ENCODE measurements at regions not wholly inside any gene's neighbourhood (a gene's known extent, or its start where the extent isn't known, plus 50 kb on each side); places are given as distances from the start of the nearest gene placed in this dataset.
A peak's percentile ranks its signal among the peaks of the same experiment; 100 is the strongest.

DNA sequence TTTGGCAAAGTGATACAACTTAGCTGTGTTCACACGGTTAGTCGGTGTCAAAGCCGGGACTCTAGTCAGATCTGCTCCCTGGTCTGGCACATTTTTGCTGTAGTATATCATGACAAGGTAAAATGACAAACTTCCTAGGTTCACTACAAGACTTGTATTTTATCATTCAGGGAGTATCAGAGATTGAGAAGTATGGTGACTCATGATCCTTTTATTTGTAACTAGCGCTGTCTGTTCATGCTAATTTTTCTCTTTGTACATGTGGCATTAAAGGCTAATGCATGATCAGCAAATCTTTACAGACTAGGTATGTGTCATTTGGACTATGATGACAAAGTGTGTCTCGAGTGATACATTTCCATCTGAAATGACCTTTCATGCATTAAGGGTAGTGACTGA lies 326.7 kb downstream of the SIPA1L2 start:
- no peak for DNase-seq

DNA sequence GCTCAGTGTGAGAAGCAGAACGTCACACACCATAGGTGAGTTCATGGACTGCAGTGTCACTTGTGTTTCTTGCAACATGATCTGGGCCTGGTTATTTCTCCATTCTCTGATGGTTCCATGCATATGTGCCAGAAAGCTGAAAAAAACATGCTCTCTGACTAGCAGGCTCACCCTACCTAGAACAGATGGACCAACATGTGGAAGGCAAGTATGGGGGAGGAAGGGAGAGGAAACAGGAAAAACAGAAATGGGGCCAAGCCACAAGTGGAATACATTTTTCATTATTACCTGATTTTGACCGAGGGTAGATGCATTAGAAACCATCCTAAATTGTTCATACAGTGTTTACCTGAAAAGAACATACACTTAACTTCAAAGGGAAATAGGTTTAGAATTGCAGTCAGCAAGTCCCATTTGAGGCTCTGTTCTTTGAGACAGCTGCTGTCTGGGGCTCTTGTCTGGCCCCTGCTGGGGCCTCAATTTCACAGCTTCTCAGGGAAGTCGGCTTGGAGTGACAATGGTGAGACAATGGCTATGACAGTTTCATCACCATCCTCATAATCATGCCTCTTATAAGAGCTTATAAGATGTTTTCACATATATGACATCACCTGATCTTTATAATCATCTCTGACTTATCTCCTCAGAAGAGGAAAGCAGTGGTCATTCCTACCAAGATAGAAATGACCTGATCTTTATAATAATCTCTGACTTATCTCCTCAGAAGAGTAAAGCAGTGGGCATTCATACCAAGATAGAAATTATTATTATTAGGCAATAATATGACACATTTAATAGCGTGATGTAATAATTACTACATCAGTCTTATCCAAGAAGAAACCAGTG lies 327.3 kb downstream of the SIPA1L2 start:
- no peak for DNase-seq

- DNase-seq = no peak
Observed at GRCh38 chr1:232301246-232301645, 328.7 kb downstream of the SIPA1L2 start.

DNA sequence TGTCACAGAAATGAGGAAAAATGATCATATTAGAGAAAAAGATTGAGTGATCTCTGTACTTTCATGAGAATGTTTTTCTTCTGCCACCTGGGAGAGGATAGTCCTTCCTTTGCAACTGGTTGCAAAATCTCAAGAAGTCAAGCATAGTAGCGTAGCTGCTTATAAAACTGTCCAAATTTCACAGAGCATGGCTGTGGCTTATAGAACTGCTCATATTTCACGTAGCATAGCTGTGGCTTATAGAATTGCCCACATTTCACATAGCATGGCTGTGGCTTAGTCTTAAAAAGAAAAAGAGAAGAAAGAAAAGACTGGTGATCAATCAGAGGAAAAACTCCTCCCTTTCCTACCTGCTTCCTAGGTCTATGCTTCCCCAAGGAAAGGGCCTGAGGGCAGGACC lies 329.5 kb downstream of the SIPA1L2 start:
- no peak for DNase-seq

DNA sequence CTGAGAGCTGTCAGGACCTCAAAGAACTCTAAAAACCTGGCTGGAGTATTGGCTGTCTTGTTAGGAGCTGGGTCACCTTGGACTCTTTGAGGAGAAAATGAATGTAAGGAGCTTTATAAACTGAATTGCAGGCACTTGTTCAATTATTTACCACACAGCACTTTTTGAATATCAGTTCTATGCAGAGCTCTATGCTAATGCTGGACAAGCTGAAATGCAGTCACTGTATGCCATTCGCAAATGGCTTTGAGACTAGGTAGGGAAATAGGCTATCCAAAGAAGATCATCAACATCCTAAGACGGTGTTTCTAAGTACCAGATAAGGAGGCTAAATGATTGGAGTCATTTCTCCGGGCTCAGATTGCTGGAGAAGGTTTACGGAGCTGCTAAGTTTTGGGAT lies 333.5 kb downstream of the SIPA1L2 start:
- no peak for DNase-seq

GRCh38 chr1:232293361-232293760 lies 336.6 kb downstream of the SIPA1L2 start:
- DNase-seq = no peak

DNA sequence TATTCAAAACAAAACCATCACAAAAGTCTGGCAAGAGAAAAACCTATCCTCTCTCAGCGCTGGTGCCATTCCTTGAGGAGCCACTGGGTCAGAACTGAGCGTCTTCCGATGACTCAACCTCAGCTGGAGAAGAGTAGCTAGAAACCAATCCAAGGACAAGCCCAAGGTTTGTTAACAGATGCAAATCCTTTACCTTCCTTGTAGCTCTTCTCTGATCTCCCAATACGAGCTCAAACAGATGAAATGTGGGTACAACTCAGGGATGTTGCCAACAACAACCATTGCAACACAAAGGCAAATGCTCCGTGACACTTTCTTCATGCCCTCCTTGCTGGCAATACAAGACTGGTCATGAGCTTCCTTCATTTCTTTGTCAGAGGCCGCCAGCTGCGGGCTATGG lies 337.1 kb downstream of the SIPA1L2 start:
- DNase-seq = peak; percentile 94

DNA sequence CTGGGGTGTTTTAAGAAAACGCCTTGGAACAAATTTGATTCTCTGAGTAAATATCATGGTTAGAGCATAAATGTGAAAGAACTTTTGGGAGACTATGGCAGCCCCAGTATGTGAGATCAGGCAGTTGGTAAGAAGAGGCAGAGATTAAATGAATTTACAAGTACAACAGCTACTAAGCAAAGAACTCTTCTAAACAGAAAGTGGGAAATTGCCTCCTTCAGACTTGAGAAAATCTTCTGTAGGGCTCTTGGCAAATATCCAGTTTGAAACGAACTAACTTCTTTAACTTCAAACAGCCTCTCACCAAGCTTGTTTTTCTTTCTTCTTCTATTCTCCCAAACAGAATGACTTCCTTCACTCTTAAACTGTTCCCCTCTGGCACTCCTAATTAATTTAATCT lies 337.7 kb downstream of the SIPA1L2 start:
- no peak for DNase-seq

GRCh38 chr1:232291681-232292080 lies 338.3 kb downstream of the SIPA1L2 start:
- DNase-seq = no peak

DNA sequence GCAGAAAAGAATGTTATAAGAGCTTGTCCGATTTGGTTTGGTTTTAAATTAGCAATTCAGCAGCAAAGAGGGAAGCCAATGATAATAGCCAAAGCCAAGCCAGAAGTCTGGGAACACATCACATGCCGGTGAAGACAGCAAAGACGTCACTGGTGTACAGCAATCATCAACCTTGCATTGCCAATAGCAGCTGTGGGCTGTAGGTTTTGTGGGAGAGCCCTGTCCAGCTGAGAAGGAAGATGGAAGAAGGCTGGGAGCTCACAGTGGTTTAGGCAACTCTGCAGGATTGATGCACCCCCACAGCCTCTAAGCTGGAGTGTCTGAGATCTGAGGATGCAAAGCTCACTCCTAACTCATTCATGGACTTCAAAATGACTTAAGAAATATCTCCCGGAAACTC lies 338.7 kb downstream of the SIPA1L2 start:
- no peak for DNase-seq

GRCh38 chr1:232290570-232290969 lies 339.4 kb downstream of the SIPA1L2 start:
- no peak for DNase-seq

DNA sequence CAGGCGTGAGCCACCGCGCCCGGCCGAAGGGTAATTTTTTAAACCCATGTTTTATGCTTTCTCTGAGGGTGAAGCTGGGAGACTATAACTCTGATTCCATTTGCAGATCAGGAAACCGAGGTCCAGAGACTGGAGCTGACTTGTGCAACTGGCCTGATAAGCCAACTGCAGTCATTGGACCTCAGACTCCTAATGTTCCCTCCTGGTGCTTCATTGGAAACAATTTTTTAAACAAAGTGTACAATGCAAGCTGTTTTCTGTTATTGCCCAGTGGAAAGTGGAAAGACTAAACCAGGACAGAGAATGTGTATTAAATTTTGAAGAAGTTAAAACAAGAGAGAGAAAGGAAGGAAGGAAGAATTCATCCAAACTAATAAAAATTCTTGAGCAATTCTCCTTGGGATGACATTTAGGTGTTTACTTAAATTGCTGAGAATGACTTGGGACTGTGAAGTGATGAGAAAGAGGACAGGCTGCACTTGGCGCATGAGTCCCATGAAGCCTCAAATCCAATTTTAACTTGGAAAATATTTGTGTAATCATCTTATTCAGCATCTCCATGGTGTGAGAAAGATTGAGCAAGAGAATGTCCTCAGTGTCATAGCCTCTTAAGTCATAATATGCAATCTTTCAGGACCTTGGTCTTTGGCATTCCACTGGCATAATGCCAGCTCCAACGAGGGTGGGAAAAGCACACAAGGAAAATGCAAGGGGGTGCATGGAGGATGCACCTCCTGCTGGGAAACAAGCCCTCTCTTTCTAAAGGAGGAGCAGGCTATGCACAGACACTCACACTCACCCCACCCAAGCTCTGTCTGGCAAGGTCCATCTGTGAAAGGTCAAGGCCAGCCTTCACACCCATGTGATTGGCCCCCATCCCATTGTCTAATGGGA lies 342.0 kb downstream of the SIPA1L2 start:
- DNase-seq = no peak

DNA sequence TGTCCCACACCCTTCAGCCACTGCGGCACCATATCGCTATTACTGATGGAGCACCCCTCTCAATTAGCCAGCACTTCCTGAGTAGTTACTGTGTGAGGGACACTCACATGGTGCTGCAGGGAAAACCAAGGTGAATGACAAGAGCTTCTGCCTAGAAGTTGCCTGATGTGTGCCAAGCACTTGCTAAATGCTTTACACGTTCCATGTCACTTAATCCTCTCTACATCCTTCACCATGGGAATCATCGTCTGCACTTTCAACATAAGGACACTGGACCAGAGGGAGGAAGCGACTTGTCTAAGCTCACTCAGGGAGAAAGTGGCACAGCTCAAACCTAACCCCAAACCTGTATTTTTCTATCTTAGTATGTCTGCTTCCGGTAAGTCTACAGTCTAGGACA lies 344.8 kb downstream of the SIPA1L2 start:
- DNase-seq = no peak

- DNase-seq = no peak
Observed at GRCh38 chr1:232283864-232284263, 346.1 kb downstream of the SIPA1L2 start.

- DNase-seq = no peak
Observed at GRCh38 chr1:232282498-232282897, 347.4 kb downstream of the SIPA1L2 start.

GRCh38 chr1:232280910-232281309 lies 349.0 kb downstream of the SIPA1L2 start:
- no peak for DNase-seq

DNA sequence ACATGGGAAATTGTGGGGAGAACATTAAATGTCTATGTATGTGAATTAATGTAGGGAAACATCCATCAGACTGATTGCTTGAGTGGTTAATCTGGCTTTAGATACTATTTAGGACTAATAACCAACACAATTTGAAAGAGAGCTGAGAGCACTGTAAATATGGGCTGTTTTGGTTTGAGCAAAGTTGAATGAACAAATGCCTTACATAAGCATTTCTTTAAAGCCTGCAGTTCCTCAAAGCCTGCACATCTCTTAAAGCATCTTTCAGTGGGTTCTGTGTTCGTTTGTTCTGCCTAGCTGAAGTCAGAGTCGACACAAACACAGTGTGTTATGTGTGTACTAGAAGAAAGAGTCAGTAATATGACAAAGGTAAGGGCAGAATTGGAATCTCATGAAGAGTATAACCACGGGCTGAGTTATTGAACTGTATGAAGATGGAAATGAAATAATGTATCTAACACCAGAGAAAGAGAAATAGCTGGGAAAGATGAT lies 350.0 kb downstream of the SIPA1L2 start:
- DNase-seq = no peak

GRCh38 chr1:232278925-232279324 lies 351.0 kb downstream of the SIPA1L2 start:
- DNase-seq = no peak

GRCh38 chr1:232276651-232277050 lies 353.3 kb downstream of the SIPA1L2 start:
- no peak for DNase-seq

GRCh38 chr1:232274999-232275710 lies 354.8 kb downstream of the SIPA1L2 start:
- no peak for DNase-seq

DNA sequence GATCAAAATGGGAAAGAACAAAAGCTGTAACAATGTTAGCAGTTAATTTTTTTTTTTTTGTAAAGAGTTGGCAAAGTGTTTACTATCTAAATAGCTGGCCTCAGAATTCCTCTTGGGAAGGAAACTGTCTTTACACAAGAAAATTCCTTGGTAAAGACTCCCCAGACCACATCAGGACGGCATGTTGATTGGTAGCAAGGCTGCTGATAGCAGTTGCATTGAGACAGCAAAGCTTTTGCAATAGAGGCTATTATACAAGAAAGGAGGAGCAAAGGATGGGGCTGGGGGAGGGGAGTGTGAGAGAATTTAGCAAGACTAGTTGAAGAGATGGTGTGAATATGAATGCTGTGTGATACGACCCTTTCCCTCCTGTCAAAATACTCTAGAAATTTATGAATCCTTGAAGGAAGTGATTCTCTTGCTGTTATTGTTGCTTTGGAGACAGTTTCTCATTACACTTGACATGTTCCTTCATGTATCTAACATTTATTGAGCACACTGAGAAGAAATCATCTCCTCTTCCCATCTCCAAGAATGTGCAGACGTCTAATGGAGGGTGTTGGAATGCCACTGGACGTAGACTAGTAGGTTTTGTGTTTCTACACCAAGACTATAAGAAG lies 355.6 kb downstream of the SIPA1L2 start:
- DNase-seq = no peak

- DNase-seq = no peak
Observed at GRCh38 chr1:232273011-232273410, 356.9 kb downstream of the SIPA1L2 start.

Data from NCI-H2227 treated with DMSO at 0.1 percent for 48 hours (cell line).